ENCODE measurements at regions not wholly inside any gene's neighbourhood (a gene's known extent, or its start where the extent isn't known, plus 50 kb on each side); places are given as distances from the start of the nearest gene placed in this dataset.

- TF ChIP-seq CTCF (IDR thresholded peaks at IDR 0.05; ENCODE audit: insufficient read depth, low read length) = no peak
- TF ChIP-seq REST (IDR thresholded peaks at IDR 0.05; ENCODE audit: insufficient replicate concordance, low read depth) = no peak
- no peak for TF ChIP-seq SPI1 (IDR thresholded peaks at IDR 0.05; ENCODE audit: borderline replicate concordance, low read depth)
- no peak for TF ChIP-seq POLR2AphosphoS5 (IDR thresholded peaks at IDR 0.05; ENCODE audit: low read depth)
These were observed 548.1 kb upstream of the LMCD1 start for GRCh38 chr3:7953449-7954014.

All from HL-60 (cell line).